ENCODE measurements at regions not wholly inside any gene's neighbourhood (a gene's known extent, or its start where the extent isn't known, plus 50 kb on each side); places are given as distances from the start of the nearest gene placed in this dataset.
"Not testable (repeated sequence)": the region's sequence is repeated elsewhere in the genome, so short reads cannot be mapped to it uniquely, and the experiment has no call there.

GRCh38 chr9:1554081-1555035 lies 460.8 kb upstream of the SMARCA2 start:
- Histone ChIP-seq H3K27ac (ENCODE audit: low read depth, low read length, poor library complexity, severe bottlenecking) (no peak overlapping the region), H3K9me2 (ENCODE audit: low read depth, low read length) (no peaks in the 10 kb centered on the region; the same call in 1 of the 2 replicates), H3K4me3 (ENCODE audit: low read depth, low read length, poor library complexity, severe bottlenecking) (no peak overlapping the region), H3K4me1 (ENCODE audit: insufficient read depth, low read length, severe bottlenecking) (no peaks in the 10 kb centered on the region), H3K27me3 (ENCODE audit: insufficient read depth, low read length) (no peaks in the 10 kb centered on the region), H3K9me3 (ENCODE audit: low read length) (no peaks in the 10 kb centered on the region), H3K79me2 (ENCODE audit: insufficient read depth, low read length) (no peaks in the 10 kb centered on the region), H3K36me3 (ENCODE audit: insufficient read depth, low read length) (no peaks in the 10 kb centered on the region), H3K4me2 (ENCODE audit: low read length) (no peak overlapping the region), H3F3A (ENCODE audit: insufficient read depth, low read length) (no peaks in the 10 kb centered on the region), H3K9ac (ENCODE audit: low read length) (no peak overlapping the region), H2AFZ (ENCODE audit: low read length) (no peak overlapping the region), H4K20me1 (ENCODE audit: insufficient read depth, low read length) (no peaks in the 10 kb centered on the region)
- TF ChIP-seq CTCF (IDR thresholded peaks at IDR 0.05; ENCODE audit: low read length), result no peak
- no peak for TF ChIP-seq EZH2 (IDR thresholded peaks at IDR 0.05; ENCODE audit: borderline replicate concordance, low read length)

GRCh38 chr9:1558666-1559065 lies 456.5 kb upstream of the SMARCA2 start:
- not testable (repeated sequence) for H3K27me3 ChIP-seq (ENCODE audit: insufficient read depth, low read length); H2AFZ ChIP-seq (ENCODE audit: low read length); H3K27ac ChIP-seq (ENCODE audit: low read depth, low read length, poor library complexity, severe bottlenecking); H3K4me2 ChIP-seq (ENCODE audit: low read length); H3K4me1 ChIP-seq (ENCODE audit: insufficient read depth, low read length, severe bottlenecking); H3K9me2 ChIP-seq (ENCODE audit: low read depth, low read length); H3K79me2 ChIP-seq (ENCODE audit: insufficient read depth, low read length); H4K20me1 ChIP-seq (ENCODE audit: insufficient read depth, low read length); H3K9me3 ChIP-seq (ENCODE audit: low read length); H3K36me3 ChIP-seq (ENCODE audit: insufficient read depth, low read length); H3K9ac ChIP-seq (ENCODE audit: low read length); H3K4me3 ChIP-seq (ENCODE audit: low read depth, low read length, poor library complexity, severe bottlenecking); H3F3A ChIP-seq (ENCODE audit: insufficient read depth, low read length)

GRCh38 chr9:1575939-1576338 lies 439.2 kb upstream of the SMARCA2 start:
- Histone ChIP-seq H3K9ac (ENCODE audit: low read length) (no peak overlapping the region), H3F3A (ENCODE audit: insufficient read depth, low read length) (no peaks in the 10 kb centered on the region), H3K4me1 (ENCODE audit: insufficient read depth, low read length, severe bottlenecking) (no peaks in the 10 kb centered on the region), H3K4me2 (ENCODE audit: low read length) (no peak overlapping the region), H3K27ac (ENCODE audit: low read depth, low read length, poor library complexity, severe bottlenecking) (no peak overlapping the region), H4K20me1 (ENCODE audit: insufficient read depth, low read length) (no peaks in the 10 kb centered on the region), H3K27me3 (ENCODE audit: insufficient read depth, low read length) (no peaks in the 10 kb centered on the region), H2AFZ (ENCODE audit: low read length) (no peak overlapping the region), H3K9me3 (ENCODE audit: low read length) (no peaks in the 10 kb centered on the region), H3K79me2 (ENCODE audit: insufficient read depth, low read length) (no peaks in the 10 kb centered on the region), H3K36me3 (ENCODE audit: insufficient read depth, low read length) (no peaks in the 10 kb centered on the region), H3K9me2 (ENCODE audit: low read depth, low read length) (no peaks in the 10 kb centered on the region), H3K4me3 (ENCODE audit: low read depth, low read length, poor library complexity, severe bottlenecking) (no peak overlapping the region)
- TF ChIP-seq EZH2 (IDR thresholded peaks at IDR 0.05; ENCODE audit: borderline replicate concordance, low read length) (no peak), CTCF (IDR thresholded peaks at IDR 0.05; ENCODE audit: low read length) (no peak)

- Histone ChIP-seq H3K27ac (ENCODE audit: low read depth, low read length, poor library complexity, severe bottlenecking) (no peak overlapping the region), H3K36me3 (ENCODE audit: insufficient read depth, low read length) (no peaks in the 10 kb centered on the region), H3K79me2 (ENCODE audit: insufficient read depth, low read length) (no peaks in the 10 kb centered on the region), H3K4me2 (ENCODE audit: low read length) (no peak overlapping the region), H3K27me3 (ENCODE audit: insufficient read depth, low read length) (no peaks in the 10 kb centered on the region), H3K9ac (ENCODE audit: low read length) (no peak overlapping the region), H3K9me2 (ENCODE audit: low read depth, low read length) (no peaks in the 10 kb centered on the region), H2AFZ (ENCODE audit: low read length) (no peak overlapping the region), H4K20me1 (ENCODE audit: insufficient read depth, low read length) (no peaks in the 10 kb centered on the region), H3F3A (ENCODE audit: insufficient read depth, low read length) (no peaks in the 10 kb centered on the region), H3K4me1 (ENCODE audit: insufficient read depth, low read length, severe bottlenecking) (no peaks in the 10 kb centered on the region), H3K4me3 (ENCODE audit: low read depth, low read length, poor library complexity, severe bottlenecking) (no peak overlapping the region), H3K9me3 (ENCODE audit: low read length) (no peaks in the 10 kb centered on the region)
- no peak for TF ChIP-seq EZH2 (IDR thresholded peaks at IDR 0.05; ENCODE audit: borderline replicate concordance, low read length)
- no peak for TF ChIP-seq CTCF (IDR thresholded peaks at IDR 0.05; ENCODE audit: low read length)
These were observed 434.9 kb upstream of the SMARCA2 start for GRCh38 chr9:1580215-1580614.

All from OCI-LY1 (cell line).